Activated CD8-positive, alpha-beta memory T cell treated with anti-CD3 and anti-CD28 coated beads, Interleukin-2, amount 50 U/mL, for 24 hours (primary cell): ENCODE measurements at regions not wholly inside any gene's neighbourhood (a gene's known extent, or its start where the extent isn't known, plus 50 kb on each side); places are given as distances from the start of the nearest gene placed in this dataset.
"Not testable (repeated sequence)": the region's sequence is repeated elsewhere in the genome, so short reads cannot be mapped to it uniquely, and the experiment has no call there.

Experiments used
- DNase-seq: peaks from one replicate; pipeline ENCODE4 v3.0.0-alpha.2; 2020; ENCODE audit errors: extremely low read depth

- no peak for DNase-seq
Observed at GRCh38 chr6:103791458-103791857, 1068.3 kb downstream of the HACE1 start.

DNA sequence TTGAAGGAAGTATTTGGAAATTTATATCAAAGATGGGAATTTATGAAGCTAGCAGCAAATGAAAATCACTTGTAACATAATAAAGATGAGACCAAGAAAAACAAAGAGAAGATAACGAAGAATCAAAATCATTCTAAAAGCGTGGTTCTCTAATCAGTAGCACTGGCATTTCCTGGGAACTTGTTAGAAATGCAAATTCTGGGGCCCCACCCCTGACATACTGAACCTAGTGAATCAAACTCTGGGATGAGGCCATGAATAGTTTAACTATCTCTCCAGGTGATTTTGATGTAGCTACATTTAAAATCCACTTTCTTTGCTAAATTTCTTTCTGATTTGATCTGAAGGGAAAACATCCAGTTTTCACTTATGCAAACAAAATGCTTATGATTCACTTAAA, 1075.6 kb downstream of the HACE1 start:
- no peak for DNase-seq

DNA sequence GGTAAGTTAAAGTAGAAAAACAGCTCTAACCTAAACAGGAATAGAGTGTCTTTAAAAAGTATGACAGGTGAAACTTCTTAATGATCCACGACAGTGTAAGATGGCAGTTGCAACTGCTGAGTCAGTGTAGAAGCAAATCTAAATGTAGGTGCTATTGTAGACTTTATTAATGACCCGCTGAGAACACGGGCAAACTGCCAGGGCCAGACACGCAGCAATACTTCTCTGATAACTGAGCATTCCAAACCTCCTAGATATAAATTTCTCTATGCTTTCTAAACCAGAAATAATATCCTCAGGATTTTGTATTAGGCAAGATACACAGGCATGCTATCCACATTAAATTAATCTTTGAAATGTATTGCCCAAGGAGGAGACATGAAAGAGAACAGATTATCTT, 1076.4 kb downstream of the HACE1 start:
- no peak for DNase-seq

GRCh38 chr6:103769431-103769830, 1090.3 kb downstream of the HACE1 start:
- no peak for DNase-seq

- no peak for DNase-seq
Observed at GRCh38 chr6:103750603-103751002, 1109.1 kb downstream of the HACE1 start.

DNA sequence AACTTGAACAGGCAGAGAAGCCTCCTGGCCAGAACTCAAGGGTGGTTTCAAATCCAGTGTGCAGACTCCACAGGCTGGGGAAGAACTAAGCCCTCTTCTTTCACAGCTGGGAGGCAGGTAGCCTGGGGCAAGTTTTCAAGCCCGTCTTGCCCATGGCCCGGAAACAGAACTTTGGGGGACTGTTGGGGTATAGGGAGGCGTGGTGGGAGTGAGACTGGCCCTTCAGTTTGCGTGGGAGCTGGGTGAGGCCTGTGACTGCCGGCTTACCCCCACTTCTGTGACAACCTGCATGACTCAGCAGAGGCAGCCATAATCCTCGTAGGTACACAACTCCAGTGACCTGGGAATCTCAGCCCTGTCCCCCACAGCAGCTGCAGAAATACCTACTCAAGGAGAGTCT, 1125.7 kb downstream of the HACE1 start:
- no peak for DNase-seq

- no peak for DNase-seq
Observed at GRCh38 chr6:103729658-103730057, 1130.1 kb downstream of the HACE1 start.

DNA sequence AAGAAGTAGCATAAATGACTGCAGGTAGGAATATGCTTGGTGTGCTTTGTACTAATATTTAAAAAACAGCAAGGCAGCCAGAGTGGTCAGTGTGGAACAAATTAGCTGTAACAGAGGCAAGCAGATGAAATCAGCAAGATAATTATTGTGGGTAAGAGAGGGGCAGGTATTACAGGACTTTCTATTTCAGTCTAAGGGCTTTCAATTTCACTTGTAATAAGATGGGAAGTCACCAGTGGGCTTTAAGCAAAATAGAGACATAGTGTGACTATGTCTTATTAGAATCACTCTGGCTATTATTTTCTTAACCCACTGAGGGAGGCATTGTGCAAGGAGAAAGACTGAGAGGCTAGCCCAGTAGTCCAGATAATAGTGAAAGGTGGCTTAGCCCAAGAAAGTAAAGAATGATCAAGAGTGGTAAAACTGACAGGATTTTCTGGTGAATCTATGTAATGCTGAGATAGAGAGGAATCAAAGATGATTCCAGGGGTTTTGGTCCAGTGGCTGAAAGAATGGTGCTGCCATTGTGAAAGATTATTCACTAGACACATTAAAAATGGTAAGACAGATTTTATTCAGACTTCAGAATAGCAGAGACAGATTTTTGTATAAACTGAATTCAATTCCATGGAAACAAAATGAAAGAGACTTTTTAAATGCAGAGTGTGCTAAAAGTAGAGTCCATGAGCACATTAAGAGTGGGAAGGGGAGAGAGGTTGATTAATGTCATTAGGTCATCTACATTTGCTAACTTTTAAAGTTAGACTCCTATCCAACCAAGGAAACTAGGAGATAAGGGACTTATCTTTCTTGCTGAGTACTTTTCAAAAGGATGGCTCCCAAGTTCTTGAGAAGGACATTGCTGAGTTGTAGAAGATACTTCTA, 1136.0 kb downstream of the HACE1 start:
- DNase-seq = no peak

DNA sequence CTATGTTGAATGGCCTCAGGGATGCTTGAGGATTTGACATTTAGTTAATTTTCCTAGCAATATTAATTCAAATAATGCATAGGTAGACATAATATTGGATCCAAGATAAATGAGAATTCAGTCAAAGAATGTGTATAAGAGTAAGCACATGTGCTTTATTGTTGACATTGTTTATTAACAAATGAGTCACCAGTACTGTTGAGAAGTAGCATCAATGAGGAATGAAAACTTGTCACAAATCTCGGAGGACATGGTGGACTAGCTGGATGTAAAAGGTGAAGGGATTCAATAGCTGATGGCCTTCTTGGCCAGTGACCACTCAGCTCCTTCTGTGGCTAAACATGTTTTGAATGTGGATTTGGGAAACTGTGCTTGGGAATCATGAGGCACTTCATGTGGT, 1137.0 kb downstream of the HACE1 start:
- no peak for DNase-seq

DNA sequence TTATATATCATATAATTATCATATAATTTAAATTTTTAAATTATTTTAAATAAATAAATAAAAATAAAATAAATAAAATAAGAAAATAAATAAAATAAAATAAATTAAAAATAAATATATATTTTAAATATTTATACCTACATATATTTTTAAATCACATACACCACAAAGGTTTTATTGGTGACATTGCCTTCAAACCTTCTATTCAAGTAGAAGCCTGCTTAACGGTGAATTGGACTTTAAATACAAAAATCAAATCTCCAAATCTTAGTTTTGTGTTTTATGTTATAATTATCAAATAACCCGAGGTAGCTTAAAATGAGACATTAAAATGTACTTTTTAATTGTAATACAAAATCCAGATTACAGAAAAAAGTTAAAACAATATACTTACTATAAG, 1137.8 kb downstream of the HACE1 start:
- DNase-seq = no peak

- no peak for DNase-seq
Observed at GRCh38 chr6:103720393-103720792, 1139.3 kb downstream of the HACE1 start.

GRCh38 chr6:103719545-103719944, 1140.2 kb downstream of the HACE1 start:
- DNase-seq = no peak

- DNase-seq = no peak
Observed at GRCh38 chr6:103715269-103715668, 1144.5 kb downstream of the HACE1 start.

- DNase-seq = not testable (repeated sequence)
Observed at GRCh38 chr6:103709236-103709635, 1150.5 kb downstream of the HACE1 start.

DNA sequence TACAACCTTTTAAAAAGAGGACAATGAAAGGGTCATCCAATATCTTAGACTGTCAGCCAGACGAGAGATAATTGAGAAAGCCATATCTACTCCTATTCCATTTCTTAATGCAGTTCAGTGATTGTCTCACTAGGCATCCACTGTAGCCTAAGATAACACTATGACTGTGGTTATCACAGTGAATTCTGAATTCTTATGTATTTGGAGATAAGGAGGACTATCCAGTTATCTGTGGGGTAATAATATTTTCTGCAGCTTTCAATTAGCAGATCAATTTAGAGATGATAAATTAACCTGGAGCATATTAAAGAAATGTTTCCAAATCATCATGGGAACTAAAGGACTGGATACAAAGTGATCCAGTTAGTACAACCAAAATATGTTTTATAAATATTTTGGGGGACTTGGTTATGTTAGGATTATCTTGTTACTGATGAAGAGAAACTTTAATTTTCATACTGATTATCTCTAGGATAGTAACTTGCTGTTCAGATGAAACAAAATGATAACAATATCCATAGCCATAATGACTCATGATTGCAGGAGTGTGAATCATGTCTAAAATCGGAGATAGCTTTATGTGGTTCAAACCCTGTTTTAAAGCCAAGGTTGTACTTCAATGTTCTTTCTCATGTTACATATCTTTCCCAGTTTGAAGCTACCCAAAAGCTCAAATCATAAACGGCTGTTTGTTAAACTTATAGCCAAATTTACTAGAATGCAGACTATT, 1152.0 kb downstream of the HACE1 start:
- no peak for DNase-seq

GRCh38 chr6:103699769-103700168, 1160.0 kb downstream of the HACE1 start:
- DNase-seq = no peak

DNA sequence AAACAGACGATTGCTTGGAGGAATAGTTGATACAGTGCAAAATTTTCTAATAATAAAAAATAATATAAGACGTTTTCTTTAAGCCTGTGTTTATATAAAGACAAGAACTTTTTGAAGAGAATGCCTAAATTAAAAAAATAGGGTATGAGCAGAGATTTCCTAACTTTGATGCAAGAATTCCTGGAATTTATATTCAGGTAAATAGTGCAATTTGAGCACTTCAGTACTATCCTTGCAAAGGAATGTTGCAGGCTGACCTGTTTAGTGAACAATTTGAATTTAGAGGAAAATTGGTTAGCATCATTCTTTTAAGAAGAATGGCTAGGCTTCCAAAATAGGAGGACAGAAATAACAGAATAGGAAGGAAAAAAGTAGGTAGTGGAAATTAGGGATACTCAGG, 1172.3 kb downstream of the HACE1 start:
- no peak for DNase-seq

- DNase-seq = no peak
Observed at GRCh38 chr6:103680116-103680515, 1179.6 kb downstream of the HACE1 start.

DNA sequence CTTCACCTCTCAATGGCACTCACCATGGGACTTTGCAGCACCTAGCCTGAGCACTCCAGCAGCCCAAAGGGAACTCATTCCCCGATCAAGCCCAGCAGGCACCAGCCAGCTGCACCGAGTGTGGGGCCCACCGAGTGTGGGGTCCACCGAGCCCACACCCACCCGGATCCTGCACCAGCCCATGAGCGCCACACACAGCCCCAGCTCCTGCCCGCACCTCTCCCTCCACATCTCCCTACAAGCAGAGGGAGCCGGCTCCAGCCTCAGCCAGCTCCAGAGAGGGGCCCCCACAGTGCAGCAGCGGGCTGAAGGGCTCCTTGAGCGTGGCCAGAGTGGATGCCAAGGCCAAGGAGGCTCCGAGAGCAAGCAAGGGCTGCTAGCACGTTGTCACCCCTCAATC, 1182.4 kb downstream of the HACE1 start:
- no peak for DNase-seq

DNA sequence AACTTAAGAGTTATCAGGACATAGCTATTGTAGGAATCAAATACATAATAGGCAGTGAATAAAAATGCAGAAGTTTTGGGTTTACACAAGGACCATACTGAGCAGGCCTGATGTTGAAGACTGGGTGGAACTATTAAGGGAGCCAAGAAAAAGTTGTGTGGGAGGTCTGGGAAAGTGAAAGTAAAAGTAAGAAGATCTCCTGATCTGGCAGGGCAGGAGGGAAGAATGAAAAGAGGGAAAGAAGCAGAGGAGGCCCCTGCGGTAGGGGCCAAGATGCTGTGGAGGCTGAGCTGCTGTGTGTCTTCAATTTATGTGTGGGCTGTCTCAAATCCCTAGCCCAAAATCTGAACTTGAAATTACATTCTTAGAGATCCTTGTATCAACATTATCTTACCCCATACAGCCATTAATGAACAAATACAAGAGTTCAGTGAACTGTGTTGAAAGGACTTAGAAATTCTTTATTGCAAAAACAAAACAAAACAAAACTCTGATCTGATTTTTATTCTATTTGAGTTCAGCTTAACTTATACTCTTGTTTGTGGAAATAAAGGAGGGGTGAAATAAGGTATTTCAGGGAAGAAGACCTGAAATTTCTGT, 1183.8 kb downstream of the HACE1 start:
- no peak for DNase-seq

- no peak for DNase-seq
Observed at GRCh38 chr6:103674790-103675189, 1184.9 kb downstream of the HACE1 start.

- no peak for DNase-seq
Observed at GRCh38 chr6:103672169-103672568, 1187.5 kb downstream of the HACE1 start.

- no peak for DNase-seq
Observed at GRCh38 chr6:103629613-103630012, 1230.1 kb downstream of the HACE1 start.
